H54 (cell line): ENCODE measurements at regions not wholly inside any gene's neighbourhood (a gene's known extent, or its start where the extent isn't known, plus 50 kb on each side); places are given as distances from the start of the nearest gene placed in this dataset.

Experiments
- DNase-seq: peaks from one replicate; pipeline ENCODE4 v3.0.0; 2011; ENCODE audit warnings: low spot score, mixed read lengths; ENCODE audit not compliant: insufficient read length
- FAIRE-seq: peaks from 3 replicates; lab custom pipeline; 2011; peaks lifted over from hg19 to GRCh38; lab: Jason Lieb, UNC
- POLR2A ChIP-seq: IDR thresholded peaks from 2 replicates; pipeline ENCODE4 v1.6.1; 2011; ENCODE audit warnings: low read depth, mild to moderate bottlenecking, low read length

GRCh38 chr11:23543651-23544222 lies 683.5 kb upstream of the CCDC179 start:
- DNase-seq (no peak), FAIRE-seq (no peak)
- TF ChIP-seq POLR2A: no peak

- TF ChIP-seq POLR2A: no peak
- DNase-seq (no peak), FAIRE-seq (no peak)
Observed at GRCh38 chr11:23551706-23552105, 691.4 kb upstream of the CCDC179 start.

GRCh38 chr11:23554002-23554401 lies 693.7 kb upstream of the CCDC179 start:
- no peak for FAIRE-seq
- no peak for TF ChIP-seq POLR2A
- DNase-seq: no peak

GRCh38 chr11:23555085-23555484 lies 694.8 kb upstream of the CCDC179 start:
- no peak for TF ChIP-seq POLR2A
- FAIRE-seq (no peak), DNase-seq (no peak)

- FAIRE-seq (no peak), DNase-seq (no peak)
- TF ChIP-seq POLR2A: no peak
Observed at GRCh38 chr11:23556163-23556750, 696.0 kb upstream of the CCDC179 start.

GRCh38 chr11:23563591-23563990 lies 703.3 kb upstream of the CCDC179 start:
- FAIRE-seq (no peak), DNase-seq (no peak)
- TF ChIP-seq POLR2A: no peak

- no peak for FAIRE-seq
- no peak for TF ChIP-seq POLR2A
- no peak for DNase-seq
Observed at GRCh38 chr11:23564370-23564769, 704.1 kb upstream of the CCDC179 start.

- DNase-seq: no peak
- FAIRE-seq: no peak
Observed at GRCh38 chr11:23569134-23569533, 708.9 kb upstream of the CCDC179 start.

GRCh38 chr11:23569547-23569946 lies 709.3 kb upstream of the CCDC179 start:
- FAIRE-seq: no peak
- no peak for DNase-seq
- no peak for TF ChIP-seq POLR2A

More at GRCh38 chr11:23569134-23569533, 708.9 kb upstream of the CCDC179 start:
- TF ChIP-seq POLR2A: no peak

- TF ChIP-seq POLR2A: no peak
- FAIRE-seq (no peak), DNase-seq (no peak)
Observed at GRCh38 chr11:23570828-23571227, 710.6 kb upstream of the CCDC179 start.

GRCh38 chr11:23573429-23573828 lies 713.2 kb upstream of the CCDC179 start:
- TF ChIP-seq POLR2A: no peak
- DNase-seq (no peak), FAIRE-seq (no peak)

GRCh38 chr11:23574149-23574548 lies 713.9 kb upstream of the CCDC179 start:
- TF ChIP-seq POLR2A: no peak
- FAIRE-seq: no peak

GRCh38 chr11:23577296-23577695 lies 717.0 kb upstream of the CCDC179 start:
- DNase-seq (no peak), FAIRE-seq (no peak)
- no peak for TF ChIP-seq POLR2A

More at GRCh38 chr11:23574149-23574548, 713.9 kb upstream of the CCDC179 start:
- no peak for DNase-seq

GRCh38 chr11:23585416-23586104 lies 725.3 kb upstream of the CCDC179 start:
- FAIRE-seq: no peak
- TF ChIP-seq POLR2A: no peak
- DNase-seq: no peak
